NCI-H2029 treated with DMSO at 0.1 percent for 48 hours (cell line): ENCODE measurements at regions not wholly inside any gene's neighbourhood (a gene's known extent, or its start where the extent isn't known, plus 50 kb on each side); places are given as distances from the start of the nearest gene placed in this dataset.

Source experiments
- DNase-seq: peaks from one replicate; lab custom pipeline; 2025; lab: John Stamatoyannopoulos, UW

DNA sequence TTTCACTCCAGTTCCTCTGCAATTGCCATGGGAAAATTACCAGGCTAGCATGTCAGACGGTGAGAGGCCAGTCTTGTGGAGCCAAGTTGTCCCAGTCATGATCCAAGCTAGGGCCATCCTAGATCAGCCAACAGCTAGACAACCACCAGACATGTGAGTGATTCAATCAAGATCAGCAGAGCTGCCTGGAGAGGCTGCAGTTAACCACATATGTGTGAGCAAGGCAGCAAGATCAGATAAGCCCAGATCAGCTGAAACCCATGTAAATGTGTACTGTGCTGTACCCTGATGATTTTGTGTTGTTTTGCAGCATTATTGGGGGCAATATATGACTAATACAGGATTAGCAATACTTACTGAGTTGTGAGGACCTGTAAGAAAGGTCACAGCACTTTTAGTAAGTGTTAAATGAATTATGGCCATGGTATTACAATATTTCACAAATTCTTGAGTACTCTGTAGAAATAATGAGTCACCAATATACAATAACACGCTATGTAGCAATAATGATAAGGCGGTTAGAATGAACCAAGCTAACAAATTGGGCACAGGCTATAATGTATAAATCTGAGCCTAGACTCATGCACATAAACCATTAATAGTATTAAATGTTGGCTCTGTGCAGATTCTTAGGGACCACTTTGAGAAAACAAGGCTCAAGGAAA, 91.4 kb downstream of the SUDS3 start:
- DNase-seq: no peak

DNA sequence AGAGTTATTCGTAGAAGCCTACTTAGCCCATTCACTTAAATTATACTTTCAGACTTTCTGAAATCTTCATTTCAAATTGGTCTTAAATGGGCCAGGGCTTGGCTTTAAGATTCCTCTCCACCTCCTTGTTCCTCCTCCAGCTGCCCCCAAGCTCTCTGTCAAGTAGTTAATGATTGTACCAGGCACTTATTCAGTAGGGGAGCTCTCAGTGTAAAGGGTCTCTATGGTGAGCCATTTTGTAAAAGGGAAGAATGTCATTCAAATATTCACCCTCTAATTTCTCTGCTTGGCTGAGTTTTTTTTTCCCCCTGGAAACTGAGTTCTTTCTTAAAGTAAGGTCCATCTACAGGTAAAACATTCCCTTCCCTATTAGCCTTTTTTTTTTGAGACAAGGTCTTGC, 96.6 kb downstream of the SUDS3 start:
- DNase-seq: no peak

DNA sequence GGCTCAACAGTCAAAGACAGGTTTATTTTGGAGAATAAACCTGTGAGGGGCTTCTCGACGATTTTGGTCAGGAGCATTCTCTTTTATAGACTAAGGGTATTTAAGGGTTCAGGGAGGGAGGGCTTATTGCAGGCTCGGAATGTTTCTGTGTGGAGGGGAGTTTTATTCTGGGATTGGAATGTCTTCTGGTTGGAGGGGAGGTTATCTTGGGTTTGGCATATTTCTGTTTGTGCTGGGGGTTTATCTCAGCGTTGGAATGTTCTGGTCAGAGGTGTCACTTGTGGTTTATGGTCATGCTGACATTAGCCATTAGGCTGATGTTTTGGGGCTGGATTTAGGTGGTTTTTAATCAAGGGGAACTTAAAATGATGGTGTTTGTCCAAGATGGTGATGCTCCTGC, 103.9 kb downstream of the SUDS3 start:
- DNase-seq: no peak

DNA sequence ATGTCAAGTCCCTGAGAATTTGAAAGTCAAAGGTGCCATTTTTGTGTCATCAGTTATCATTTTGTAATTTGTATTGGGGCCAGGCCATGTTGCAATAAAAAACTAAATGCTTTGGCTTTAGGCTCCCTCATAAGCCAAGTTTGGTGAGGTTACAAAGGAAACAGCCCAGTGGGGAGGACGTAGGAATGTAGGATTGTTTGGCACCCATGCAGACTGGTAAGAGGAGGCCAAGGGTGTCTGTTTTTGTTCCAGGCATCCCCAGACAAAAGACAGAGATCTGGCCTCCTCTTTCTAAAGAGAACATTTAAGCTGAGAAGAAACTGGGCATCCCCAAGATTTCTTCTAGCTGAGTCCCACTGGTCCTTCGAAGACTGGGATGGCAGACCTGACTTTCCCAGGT, 111.7 kb downstream of the SUDS3 start:
- DNase-seq: no peak

DNA sequence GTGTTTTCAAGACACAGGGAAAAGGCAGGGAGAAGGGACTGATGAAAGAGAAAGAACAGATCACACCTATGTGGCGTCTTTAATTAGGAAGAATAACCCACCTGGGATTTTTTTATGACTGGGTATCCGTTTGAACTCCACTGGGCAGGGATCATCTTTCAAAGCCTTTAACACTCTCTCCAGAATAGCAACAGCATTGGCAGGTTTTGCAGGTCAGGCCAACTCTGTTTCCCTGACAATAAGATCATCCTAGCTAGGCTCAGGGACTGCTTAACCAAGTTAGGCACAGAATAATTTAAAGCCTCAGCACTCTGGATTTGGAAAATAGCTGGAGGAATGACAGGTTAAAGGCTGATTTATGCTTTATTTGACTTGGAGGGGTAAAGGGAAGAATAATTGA, 117.6 kb downstream of the SUDS3 start:
- no peak for DNase-seq

DNA sequence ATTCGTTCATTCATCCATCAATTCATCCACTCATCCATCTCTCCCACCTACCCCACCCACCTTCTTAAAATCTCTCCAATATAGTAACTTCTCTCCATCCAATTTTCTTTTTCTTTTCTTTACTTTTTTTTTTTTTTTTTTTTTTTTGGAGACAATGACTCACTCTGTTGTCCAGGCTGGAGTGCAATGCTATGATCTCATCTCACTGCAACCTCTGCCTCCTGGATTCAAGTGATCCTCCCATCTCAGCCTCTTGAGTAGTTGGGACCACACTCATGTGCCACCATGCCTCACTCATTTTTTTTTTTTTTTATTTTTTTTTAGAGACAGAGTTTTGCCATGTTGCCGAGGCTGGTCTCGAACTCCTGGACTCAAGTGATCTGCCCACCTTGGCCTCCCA, 118.4 kb downstream of the SUDS3 start:
- no peak for DNase-seq

DNA sequence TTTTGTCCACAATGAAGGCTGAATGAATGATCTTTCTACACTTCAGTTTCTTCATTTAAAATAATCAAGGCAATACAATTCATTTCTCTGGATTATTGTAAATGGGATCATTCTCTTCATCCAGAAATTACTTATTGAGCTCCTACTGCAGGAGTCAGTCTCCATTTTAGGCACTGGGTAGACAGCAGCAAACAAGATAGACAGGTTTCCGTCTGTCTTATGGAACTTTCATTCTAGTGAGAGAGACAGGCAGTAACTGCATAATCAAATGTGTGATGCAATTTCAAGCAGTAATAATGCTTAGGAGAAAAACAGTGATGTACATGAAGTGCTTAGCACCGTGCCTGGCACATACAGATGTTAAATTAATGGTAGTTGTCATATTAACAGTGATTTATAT, 118.9 kb downstream of the SUDS3 start:
- no peak for DNase-seq

DNA sequence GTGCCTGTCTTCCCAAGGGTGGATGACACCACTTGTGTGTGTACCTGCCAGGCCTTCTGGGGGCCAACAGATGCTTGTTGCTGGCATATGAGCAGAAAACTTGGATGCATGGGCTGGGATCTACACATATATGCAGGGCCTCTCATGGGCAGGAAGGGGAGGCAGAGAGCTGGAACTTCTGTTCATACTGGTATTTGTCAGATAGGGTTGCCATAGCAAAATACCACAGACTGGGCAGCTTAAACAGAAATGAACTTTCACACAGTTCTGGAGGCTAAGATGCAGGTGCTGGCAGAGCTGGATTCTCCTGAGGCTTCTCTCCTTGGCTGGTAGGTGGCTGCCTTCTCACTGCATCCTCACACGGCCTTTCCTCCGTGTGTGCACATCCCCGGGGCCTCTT, 121.8 kb downstream of the SUDS3 start:
- no peak for DNase-seq

DNA sequence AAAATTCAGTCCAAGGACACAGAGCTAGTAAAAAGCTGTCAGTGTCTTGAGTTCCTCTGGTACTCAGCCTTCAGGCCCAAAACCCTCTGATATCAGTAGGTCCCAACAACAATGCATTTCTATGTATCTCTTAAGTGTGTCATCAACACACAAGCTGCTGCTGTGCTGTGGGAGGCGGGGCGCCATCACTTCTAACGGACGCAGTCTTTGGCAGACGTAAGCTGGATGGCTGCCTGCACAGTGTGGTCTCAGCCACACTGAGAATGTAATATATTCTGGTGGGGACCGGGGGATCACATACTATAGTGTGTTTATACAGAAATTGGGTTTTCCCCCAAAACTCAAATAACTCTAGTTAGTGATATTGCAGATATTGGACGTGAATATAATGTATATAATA, 123.9 kb downstream of the SUDS3 start:
- DNase-seq: no peak

DNA sequence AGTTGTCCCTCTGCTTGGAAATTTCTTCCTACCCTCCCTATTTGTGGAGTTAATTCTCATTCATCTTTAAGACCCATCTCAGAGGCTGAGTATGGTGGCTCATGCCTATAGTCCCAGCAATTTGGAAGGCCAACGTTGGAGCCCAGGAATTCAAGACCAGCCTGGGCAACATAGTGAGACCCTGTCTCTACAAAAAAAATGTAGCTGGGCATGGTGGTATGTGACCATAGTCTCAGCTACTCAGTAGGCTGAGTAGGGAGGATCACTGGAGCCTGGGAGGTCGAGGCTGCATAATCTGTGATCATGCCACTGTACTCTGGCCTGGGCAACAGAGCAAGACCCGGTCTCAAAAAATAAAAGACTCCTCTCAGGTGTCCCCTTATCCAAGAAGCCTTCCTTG, 125.1 kb downstream of the SUDS3 start:
- no peak for DNase-seq

DNA sequence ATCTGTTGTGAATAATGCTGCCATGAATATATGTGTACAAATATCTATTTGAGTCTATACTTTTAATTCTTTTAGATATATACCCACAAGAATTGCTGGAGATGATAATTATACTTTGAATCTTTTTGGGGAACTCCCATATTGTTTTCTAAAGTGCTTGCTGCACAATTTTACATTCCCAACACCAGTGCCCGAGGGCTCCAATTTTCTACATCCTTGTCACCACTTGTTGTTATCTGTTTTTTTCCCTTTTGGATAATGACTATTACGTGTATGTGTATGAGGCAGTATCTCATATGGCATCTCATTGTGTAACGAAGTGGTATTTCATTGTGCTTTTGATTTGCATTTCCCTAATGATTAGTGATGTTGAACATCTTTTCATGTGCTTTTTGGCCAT, 127.1 kb downstream of the SUDS3 start:
- no peak for DNase-seq

DNA sequence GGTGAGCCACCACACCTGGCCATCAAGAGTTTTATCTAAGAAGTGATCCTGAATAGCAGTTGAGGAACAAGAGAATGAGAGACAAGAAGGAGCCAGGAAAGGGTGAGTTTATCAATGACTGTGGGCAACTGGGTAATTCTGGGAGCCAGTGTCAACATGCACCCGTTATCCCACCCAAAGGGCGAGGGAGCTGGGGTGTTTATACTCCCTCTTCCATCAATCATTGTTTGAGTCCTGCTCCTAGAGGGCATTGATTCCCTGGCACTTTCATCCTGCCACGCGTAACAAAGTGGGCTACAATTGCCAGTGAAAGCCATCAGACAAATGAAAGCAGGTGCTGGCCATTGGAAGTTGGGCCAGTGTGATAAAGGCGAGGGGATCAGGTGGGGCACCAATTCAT, 136.3 kb downstream of the SUDS3 start:
- no peak for DNase-seq

DNA sequence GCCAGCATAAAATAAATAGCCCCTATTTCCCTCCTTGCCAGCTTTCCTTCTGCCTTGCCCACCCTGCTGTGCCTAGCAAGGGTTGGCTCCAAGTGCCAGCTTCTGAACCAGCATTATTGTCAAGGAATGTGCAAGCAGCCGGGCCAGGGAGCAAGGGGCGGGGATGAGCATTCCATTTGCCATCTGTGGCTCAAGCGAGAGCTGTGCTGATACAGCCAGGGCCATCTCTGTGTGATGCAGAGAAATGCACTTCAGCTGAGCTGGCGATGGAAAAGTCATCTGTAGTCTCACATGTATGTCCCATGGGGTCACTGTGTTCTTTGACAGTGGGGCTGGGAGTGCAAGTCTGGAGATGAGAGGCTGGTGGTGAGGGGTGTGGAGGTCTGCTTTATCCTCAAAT, 137.3 kb downstream of the SUDS3 start:
- DNase-seq: no peak

DNA sequence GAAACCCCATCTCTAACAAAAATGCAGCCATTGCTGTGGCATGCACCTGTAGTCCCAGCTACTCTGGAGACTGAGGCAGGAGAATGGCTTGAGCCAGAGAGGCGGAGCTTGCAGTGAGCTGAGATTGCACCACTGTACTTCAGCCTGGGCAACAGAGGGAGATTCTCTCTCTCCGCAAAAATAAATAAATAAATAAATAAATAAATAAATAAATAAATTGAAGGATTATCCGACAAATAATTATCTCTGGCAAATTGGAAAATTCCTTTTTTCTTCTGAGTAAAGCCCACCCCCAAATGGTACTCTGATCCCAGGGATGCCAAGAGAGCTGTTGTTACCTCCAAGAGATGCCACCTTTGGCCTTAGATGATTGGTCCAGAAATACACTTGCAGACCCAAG, 137.9 kb downstream of the SUDS3 start:
- no peak for DNase-seq

DNA sequence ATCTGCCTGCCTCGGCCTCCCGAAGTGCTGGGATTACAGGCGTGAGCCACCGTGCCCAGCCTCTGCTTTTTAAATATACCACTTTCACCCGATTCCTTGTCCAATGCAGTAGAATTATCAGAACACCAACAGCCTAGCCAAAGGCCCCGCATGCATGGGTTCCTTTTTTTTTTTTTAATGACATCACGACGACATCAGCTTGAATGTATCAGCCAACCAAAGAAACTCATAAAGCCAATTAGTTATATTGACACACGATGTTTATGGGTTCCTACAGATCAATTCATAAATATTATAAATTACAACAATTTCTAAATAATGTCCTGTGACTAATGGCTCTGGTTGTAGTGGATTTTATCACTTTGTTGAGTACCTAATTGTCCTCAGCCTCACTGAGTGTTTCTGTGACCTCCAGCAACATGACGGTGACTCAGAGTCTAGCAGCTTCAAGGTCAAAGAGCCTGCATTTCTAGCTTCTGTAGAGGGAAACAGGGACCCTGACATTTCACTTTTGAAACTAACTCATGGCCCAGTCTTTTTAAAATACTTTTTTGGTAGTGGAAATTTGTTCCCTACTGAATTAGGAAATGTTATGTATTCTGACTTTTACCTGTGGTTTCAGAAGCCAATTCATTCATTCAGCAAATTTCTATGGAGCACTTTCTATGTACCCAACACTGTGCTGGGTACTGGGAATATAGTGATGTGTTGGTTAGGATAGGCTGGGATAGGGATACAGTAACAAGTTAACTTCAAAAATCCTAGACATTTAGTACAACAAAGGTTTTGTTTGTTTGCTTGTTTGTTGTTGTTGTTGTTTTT, 144.1 kb downstream of the SUDS3 start:
- DNase-seq: no peak

DNA sequence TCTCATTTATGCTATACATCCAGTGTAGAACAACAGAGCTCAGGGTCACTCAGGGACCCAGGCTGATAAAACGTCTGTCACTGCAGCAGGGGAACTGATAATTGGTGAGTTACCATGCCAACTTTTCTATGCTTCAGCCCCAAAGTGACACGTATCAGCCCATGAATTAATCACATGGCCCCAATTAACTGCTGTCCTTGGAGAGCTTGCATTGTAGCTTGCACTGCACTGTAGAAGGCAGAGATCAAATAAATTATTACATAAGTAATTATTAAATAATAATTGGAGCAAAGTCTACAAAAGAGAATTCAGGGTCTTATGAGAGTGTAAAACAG, 144.6 kb downstream of the SUDS3 start:
- DNase-seq: no peak

DNA sequence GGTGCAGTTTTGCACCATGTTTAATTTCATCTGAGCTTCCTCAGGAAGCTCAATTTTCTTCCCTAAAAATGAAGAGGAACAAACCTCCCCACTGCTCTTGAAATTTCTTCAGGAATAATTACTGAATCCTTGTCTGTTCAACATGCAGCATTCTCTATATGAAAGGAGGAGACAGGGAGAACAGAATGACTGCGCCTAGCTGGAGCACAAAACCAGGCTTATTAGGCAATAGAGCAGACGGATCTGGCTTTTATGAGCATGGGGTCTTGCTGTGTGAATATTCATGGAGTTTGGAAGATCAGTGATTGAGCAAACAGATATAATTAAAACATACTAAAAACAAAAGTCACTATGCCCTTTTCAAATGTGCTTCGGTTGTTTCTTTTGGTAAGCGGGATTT, 148.1 kb downstream of the SUDS3 start:
- no peak for DNase-seq

DNA sequence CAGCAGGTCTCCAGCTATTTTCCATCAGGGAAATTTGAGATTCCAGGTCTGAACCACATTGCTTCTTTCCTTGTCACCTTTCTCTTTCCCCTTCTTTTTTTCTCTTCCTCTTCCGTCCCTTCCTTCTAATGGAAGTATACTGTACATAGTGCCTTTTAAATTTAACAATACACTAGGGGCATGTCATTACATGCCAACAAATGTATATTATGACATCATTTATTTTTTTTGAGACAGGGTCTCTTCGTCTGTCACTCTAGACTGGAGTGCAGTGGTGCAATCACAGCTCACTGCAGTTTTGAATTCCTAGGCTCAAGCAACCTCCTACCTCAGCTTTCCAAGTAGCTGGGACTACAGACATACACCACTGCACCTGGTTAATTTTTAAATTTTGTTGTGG, 148.9 kb downstream of the SUDS3 start:
- no peak for DNase-seq

DNA sequence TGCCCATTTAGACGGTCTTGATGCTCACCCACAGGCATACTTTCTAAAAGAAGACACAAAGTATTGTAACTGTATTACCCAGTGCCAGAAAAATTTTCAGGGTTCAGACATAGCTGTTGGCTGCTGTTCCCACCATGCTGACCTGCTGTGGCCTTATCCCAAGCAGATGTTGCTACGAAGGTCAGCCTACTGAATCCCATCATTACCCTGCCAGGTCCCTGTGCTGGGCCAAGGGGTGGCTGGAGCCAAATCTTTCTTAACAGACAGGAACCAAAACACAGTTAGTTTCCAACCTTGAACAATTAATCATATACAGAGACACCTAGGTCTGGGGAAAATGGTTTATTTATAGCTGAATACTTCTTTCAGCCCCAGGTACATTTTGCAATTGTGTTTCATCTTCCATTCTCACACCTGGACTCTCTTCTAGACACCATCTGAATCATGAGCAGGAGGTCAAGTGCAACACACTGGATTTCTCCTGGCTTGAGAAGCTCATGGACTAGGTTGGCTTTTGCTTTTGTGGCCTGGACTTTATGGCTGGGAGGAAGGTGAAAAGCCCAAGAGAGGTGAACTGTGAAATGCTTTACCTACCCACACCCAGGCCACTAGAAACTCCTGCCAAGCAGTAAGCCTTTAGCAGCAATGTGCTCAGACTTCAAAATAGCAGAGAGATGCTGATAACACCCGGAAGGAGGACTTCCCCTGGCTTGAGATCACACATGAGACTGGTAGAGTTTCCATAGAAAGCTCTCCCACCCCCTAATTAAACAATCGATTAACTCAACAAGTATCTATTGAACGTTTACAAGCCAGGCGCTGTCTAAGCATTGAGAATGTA, 150.1 kb downstream of the SUDS3 start:
- no peak for DNase-seq

DNA sequence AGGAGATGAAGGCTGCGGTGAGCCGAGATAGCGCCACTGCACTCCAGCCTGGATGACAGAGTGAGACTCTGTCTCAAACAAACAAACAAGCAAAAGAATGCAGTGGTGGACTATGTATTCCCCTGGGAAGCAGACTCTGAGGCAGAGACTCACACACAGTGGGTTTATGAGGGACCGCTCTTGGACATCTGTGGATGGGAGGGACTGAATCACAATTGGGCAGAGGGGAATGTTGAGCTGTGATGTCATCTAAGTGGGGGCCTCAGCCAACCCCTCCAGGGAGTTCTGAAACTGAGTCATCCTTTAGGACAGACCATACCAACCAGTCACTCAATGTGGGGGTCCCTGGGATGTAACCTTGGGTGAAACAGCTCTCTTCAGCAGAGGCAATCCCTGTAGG, 151.0 kb downstream of the SUDS3 start:
- no peak for DNase-seq

DNA sequence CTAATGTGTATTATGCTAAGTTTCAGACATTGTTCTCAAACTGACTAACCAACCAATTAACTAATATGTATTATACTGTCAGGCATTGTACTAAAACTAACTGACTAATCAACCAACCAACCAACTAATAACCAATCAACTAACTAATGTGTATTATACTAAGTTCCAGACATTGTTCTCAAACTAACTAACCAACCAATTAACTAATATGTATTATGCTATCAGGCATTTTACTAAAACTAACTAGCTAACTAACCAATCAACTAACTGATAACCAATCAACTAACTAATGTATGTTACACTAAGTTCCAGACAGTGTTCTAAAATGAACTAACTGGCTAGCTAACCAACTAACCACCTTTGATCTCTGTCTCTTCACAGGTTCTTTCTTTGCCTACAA, 152.3 kb downstream of the SUDS3 start:
- DNase-seq: no peak

DNA sequence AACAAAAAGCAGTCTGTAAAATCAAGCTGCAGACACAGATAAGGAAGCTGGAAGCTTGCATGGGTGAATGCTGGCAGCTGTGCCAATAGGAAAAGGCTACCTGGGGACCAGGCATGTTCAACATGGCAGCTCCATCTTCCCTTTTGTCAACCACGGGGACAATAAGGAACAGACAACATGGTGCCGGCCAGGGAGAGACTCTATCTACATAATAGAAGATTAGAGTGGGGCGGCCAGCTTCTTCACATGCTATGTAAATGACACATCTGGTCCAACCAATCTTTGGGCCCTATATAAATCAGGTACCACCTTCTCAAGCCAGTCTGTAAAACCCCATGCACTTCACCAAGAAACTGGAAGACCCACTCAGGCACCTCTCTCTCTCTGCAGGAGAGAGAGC, 157.6 kb downstream of the SUDS3 start:
- no peak for DNase-seq

DNA sequence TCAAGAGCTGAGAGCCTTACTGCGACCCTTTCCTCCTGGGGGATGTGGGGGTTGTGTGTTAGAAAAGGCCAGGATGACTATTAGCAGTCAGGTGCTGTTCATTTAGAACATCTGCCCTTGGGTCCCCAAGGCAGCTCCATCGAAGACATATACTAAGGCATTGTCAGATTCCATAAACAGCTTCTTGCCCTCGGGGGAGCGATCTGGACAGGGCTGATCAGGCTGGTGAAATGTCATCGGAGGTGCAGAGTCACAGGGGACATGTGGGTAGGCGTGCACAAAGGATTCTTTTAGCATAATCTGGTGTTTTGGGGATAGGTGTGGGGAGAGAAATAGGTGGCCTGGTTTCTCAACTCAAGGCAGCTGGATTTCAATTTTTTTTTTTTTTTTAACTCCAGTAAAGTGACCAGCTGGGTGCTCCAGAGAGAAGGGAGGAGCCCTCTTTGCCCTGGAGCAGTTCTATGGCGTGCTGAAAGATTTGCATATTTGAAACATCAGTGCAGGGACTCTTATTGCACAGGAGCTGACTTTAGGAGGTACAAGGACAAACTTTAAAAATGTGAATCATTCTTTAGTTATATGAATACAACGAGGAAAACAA, 160.1 kb downstream of the SUDS3 start:
- no peak for DNase-seq
